C4-2B (cell line): ENCODE measurements at regions not wholly inside any gene's neighbourhood (a gene's known extent, or its start where the extent isn't known, plus 50 kb on each side); places are given as distances from the start of the nearest gene placed in this dataset.

ENCODE experiments used
- H3K27ac ChIP-seq: fragments of 450-650 bp; 2 replicates; pipeline ENCODE4 v1.5.1; 2017
- ZFX ChIP-seq: fragments of 450-650 bp; IDR thresholded peaks from 2 replicates; pipeline ENCODE4 v1.6.1; 2017
- TF ChIP-seq, protein P1 (sequence below): fragments of 450-650 bp; conservative IDR thresholded peaks from 2 replicates; pipeline ENCODE4 v1.5.1; 2017; ENCODE audit warnings: mild to moderate bottlenecking

DNA sequence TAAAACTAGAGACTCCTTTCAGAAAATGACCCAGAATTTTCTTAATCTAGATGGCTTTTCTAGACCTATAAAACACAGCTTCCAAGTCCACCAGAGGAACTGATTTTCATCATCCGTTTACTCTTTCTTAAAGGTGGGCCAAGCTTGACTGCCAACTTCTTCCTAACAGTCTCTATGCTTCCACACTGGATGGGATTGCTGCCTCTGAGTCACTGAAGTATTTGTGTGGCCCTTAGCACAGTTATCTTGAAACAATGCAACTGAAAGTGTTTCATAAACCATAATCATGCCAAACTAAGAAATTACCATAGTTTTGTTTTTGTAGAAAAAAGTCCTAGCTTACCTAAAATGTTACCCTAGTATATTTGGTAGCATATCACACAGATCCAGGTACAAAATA lies 985.7 kb downstream of the TUSC7 start:
- no peak for TF ChIP-seq ZFX
- TF ChIP-seq, protein P1, sequence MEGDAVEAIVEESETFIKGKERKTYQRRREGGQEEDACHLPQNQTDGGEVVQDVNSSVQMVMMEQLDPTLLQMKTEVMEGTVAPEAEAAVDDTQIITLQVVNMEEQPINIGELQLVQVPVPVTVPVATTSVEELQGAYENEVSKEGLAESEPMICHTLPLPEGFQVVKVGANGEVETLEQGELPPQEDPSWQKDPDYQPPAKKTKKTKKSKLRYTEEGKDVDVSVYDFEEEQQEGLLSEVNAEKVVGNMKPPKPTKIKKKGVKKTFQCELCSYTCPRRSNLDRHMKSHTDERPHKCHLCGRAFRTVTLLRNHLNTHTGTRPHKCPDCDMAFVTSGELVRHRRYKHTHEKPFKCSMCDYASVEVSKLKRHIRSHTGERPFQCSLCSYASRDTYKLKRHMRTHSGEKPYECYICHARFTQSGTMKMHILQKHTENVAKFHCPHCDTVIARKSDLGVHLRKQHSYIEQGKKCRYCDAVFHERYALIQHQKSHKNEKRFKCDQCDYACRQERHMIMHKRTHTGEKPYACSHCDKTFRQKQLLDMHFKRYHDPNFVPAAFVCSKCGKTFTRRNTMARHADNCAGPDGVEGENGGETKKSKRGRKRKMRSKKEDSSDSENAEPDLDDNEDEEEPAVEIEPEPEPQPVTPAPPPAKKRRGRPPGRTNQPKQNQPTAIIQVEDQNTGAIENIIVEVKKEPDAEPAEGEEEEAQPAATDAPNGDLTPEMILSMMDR: no peak
- no peak overlapping the region for H3K27ac ChIP-seq

- no peak for TF ChIP-seq ZFX
- TF ChIP-seq, protein P1: no peak
- H3K27ac ChIP-seq: no peak overlapping the region
These were observed 986.5 kb downstream of the TUSC7 start for GRCh38 chr3:117695871-117696645.

- H3K27ac ChIP-seq: no peak overlapping the region
- no peak for TF ChIP-seq ZFX
- TF ChIP-seq, protein P1: no peak
These were observed 987.4 kb downstream of the TUSC7 start for GRCh38 chr3:117696851-117697407.

DNA sequence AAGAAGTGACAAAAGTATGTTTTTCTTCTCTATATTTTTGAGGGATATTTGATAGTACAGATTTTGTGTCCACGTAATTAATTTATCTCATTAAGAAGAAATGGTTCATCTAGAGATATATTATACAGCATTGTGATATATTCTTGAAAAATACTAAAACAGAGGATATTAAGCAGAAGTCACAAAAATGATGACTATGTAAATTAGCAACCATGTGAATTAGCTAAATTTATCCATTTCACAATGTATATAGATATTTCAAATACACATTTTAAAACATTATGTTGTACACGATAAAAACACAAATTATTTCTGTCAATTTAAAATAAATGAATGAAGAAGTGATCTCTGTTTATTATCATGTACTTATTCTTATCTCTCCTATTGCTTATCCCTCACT lies 989.5 kb downstream of the TUSC7 start:
- TF ChIP-seq, protein P1: no peak
- no peak for TF ChIP-seq ZFX
- no peak overlapping the region for H3K27ac ChIP-seq

DNA sequence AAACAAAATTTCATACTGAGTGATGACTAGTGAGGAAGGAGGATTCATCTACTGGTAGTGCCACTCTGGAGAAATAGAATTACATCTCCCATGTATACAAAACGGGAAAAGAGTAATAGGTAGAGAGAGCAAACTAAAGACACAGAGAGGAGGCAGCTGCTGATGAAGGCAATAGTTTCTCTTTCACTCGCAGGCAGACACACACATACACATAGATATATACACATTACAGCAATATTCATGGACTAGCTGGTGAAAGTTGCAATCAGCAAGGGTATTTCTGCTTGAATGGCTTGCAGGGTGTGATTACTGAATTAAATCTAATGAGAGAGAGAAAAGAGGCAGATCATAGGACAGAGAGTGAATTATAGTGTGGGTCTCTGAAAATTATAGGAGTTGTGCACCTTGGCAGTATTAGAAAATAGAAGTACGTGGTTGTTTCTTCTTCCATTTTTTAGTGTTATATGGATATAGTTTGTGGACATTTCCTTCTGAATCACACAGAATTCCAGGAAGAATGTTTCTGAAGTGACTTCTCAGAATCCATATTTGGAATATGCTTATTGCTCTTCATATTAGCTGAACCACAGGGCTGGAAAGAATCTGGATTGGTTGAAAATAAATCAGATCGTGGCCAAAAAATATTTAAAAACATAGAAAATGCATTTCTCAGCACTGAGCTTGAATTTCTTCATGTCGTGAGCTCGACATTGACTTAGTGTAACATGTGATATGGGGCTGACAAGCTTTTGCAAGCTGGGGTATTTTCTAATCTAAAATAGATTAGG lies 991.2 kb downstream of the TUSC7 start:
- TF ChIP-seq ZFX: no peak
- TF ChIP-seq, protein P1: no peak
- no peak overlapping the region for H3K27ac ChIP-seq

DNA sequence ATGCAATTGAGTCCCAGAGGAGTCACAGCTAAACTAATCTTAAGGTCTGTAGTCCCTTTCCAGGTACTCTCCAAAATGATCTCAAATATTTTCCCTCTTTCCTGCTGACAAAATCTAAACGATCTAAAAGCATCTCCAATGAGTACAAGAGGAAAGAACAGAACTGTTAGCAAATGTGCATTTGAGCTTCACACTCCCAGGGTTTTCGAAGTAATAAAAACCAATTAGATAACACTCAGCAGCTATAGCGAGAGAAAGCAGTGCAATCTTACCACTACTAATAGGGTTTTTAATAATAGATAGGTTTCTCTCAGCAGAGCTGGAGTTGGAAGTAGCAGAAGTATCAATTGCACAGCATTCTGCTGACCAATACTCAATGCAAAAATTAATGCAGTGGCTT lies 995.4 kb downstream of the TUSC7 start:
- H3K27ac ChIP-seq: no peak overlapping the region
- TF ChIP-seq, protein P1: no peak
- no peak for TF ChIP-seq ZFX

- no peak for TF ChIP-seq ZFX
- TF ChIP-seq, protein P1: no peak
- H3K27ac ChIP-seq: no peak overlapping the region
These were observed 996.5 kb downstream of the TUSC7 start for GRCh38 chr3:117706037-117706436.
